Activated B cell treated with CpG ODN at 0.5 μM for 24 hours (primary cell): ENCODE measurements at regions not wholly inside any gene's neighbourhood (a gene's known extent, or its start where the extent isn't known, plus 50 kb on each side); places are given as distances from the start of the nearest gene placed in this dataset.

Experiments
- ATAC-seq: fragments of 200-7000 bp; cut with Tn5 transposase; one replicate; pipeline ENCODE4 v1.10.0; 2021; ENCODE audit warnings: low read depth, mild to moderate bottlenecking, moderate library complexity
- CTCF ChIA-PET: fragments of 350-600 bp; sonication (Branson Sonifier 250); formaldehyde crosslinking; loops from one replicate; lab custom pipeline; 2021; ENCODE audit warnings: antibody characterized with exemption; lab: Charles Lee
- POLR2A ChIA-PET: fragments of 350-600 bp; sonication (Branson Sonifier 250); formaldehyde crosslinking; loops from one replicate; lab custom pipeline; 2021; ENCODE audit warnings: antibody characterized with exemption; lab: Charles Lee
- DNase-seq: peaks from one replicate; pipeline ENCODE4 v3.0.0; 2022
- H3K27ac Mint-ChIP-seq: one replicate; pipeline ENCODE4 v1.8.0; 2020; ENCODE audit warnings: mixed read lengths
- H3K27me3 Mint-ChIP-seq: one replicate; pipeline ENCODE4 v1.8.0; 2021; ENCODE audit warnings: mixed read lengths
- H3K36me3 Mint-ChIP-seq: one replicate; pipeline ENCODE4 v1.8.0; 2021; ENCODE audit warnings: low read depth, mixed read lengths
- H3K4me1 Mint-ChIP-seq: one replicate; pipeline ENCODE4 v1.8.0; 2021; ENCODE audit warnings: mixed read lengths
- H3K4me3 Mint-ChIP-seq: one replicate; pipeline ENCODE4 v1.8.0; 2020; ENCODE audit warnings: mild to moderate bottlenecking, mixed read lengths
- H3K9me3 Mint-ChIP-seq: one replicate; pipeline ENCODE4 v1.8.0; 2020; ENCODE audit warnings: mixed read lengths
- intact Hi-C: fragments of 100-400 bp; cut with micrococcal nuclease; formaldehyde crosslinking; loops from one replicate; pipeline ENCODE4 v1.15.1; 2024
- TF ChIP-seq, protein P1 (sequence below): fragments of 200-600 bp; IDR thresholded peaks from one replicate; pipeline ENCODE4 v1.8.0; 2022; ENCODE audit warnings: antibody characterized with exemption, mild to moderate bottlenecking

DNA sequence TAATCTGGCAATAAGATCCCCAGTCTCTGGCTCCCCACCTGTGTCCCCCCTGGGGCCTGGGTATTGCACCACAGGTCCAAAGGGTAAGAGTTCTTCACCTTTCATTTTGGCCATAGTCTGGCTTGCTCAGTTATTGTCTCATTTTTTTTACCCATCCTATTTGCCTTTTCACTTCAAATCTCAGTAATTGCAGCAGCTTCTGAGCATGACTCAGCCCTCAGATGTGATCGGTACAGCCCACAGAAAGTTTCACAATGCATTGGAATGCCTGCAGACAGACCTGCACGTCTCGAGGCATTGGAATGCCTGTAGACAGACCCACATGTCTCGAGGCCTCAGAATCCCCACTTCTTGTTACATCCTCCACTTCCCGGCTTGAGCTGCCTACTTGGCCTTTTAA lies 173.6 kb downstream of the NUFIP1 start:
- Mint-ChIP-seq H3K27me3 (peaks cover 2% of the 10 kb centered on the region), H3K27ac (no peak overlapping the region), H3K9me3 (no peaks in the 10 kb centered on the region), H3K36me3 (no peaks in the 10 kb centered on the region), H3K4me3 (no peak overlapping the region), H3K4me1 (no peaks in the 10 kb centered on the region)
- ChIA-PET POLR2A (no interaction called here), CTCF (no interaction called here)
- ATAC-seq, result no peak
- no peak for DNase-seq
- TF ChIP-seq, protein P1, sequence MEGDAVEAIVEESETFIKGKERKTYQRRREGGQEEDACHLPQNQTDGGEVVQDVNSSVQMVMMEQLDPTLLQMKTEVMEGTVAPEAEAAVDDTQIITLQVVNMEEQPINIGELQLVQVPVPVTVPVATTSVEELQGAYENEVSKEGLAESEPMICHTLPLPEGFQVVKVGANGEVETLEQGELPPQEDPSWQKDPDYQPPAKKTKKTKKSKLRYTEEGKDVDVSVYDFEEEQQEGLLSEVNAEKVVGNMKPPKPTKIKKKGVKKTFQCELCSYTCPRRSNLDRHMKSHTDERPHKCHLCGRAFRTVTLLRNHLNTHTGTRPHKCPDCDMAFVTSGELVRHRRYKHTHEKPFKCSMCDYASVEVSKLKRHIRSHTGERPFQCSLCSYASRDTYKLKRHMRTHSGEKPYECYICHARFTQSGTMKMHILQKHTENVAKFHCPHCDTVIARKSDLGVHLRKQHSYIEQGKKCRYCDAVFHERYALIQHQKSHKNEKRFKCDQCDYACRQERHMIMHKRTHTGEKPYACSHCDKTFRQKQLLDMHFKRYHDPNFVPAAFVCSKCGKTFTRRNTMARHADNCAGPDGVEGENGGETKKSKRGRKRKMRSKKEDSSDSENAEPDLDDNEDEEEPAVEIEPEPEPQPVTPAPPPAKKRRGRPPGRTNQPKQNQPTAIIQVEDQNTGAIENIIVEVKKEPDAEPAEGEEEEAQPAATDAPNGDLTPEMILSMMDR, result no peak
- intact Hi-C loops, result no loop called here

DNA sequence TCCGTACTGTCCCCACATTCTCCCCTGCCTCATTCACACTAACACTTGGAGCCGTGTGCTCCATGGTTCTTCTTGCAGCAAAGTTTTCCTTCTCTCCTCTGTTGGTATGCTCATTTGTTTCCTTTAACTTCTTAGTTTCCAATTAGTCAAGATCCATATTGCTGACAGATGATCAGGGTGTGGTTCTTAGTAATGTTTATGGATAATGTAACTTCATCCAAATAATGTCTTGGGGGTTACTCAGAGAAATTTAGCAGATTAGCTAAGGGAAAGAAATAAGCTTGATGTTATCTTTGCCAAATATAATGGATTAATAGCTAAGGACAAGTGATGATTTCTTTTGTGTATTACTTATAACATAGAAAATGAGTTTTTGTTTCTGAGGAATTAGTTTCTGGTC lies 174.4 kb downstream of the NUFIP1 start:
- TF ChIP-seq, protein P1, result no peak
- POLR2A ChIA-PET, result no interaction called here
- H3K9me3 Mint-ChIP-seq, result no peaks in the 10 kb centered on the region
- no peaks in the 10 kb centered on the region for H3K36me3 Mint-ChIP-seq
- H3K27ac Mint-ChIP-seq, result no peak overlapping the region
- no peak for DNase-seq
- no peaks in the 10 kb centered on the region for H3K4me1 Mint-ChIP-seq
- H3K4me3 Mint-ChIP-seq, result no peak overlapping the region
- CTCF ChIA-PET, result no interaction called here
- no peak for ATAC-seq
- peaks cover 2% of the 10 kb centered on the region for H3K27me3 Mint-ChIP-seq
- intact Hi-C loops, result no loop called here

DNA sequence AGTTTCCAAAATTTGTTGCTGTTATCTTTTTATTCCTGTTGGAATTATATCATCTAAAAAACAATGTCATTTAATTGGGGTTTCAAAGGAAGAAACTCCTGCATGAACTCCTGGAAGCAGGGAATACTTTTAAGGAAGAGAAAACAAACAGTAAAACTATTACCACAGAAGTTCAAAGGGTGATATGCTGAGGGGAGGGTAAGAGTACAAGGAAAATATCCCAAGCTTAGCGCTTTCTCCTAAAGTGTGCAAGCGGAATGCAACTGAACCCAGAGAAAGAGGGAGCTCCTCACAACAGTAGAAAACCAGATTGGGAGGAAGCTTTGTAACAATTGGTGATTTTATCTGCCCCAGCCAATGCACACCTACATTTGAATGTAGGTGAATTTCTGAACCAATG lies 175.1 kb downstream of the NUFIP1 start:
- no peak overlapping the region for H3K27ac Mint-ChIP-seq
- intact Hi-C loops, result no loop called here
- CTCF ChIA-PET, result no interaction called here
- no peaks in the 10 kb centered on the region for H3K4me1 Mint-ChIP-seq
- POLR2A ChIA-PET, result no interaction called here
- H3K9me3 Mint-ChIP-seq, result no peaks in the 10 kb centered on the region
- no peak overlapping the region for H3K4me3 Mint-ChIP-seq
- H3K27me3 Mint-ChIP-seq, result peaks cover 2% of the 10 kb centered on the region
- no peak for ATAC-seq
- no peaks in the 10 kb centered on the region for H3K36me3 Mint-ChIP-seq
- no peak for DNase-seq
- TF ChIP-seq, protein P1, result no peak

DNA sequence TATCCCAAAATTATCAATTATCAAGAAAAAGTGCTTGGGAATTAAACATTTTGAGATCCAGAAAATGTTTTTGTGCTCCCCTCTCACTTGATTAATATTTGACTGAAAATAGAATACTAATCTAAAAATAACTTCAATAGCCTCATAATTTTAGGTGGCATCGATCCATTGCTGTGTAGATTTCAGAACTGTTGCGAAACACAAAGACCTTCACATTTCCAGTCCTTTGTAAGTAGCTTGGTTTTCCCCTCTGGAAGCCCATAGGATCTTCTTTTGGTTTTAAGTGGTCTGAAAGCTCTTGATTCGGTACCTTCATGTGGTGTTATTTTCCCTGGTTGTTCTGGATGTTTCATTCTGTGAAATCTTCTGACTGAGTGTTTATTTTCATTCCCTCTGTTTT lies 176.5 kb downstream of the NUFIP1 start:
- no peak overlapping the region for H3K27ac Mint-ChIP-seq
- CTCF ChIA-PET, result no interaction called here
- no peak for DNase-seq
- H3K27me3 Mint-ChIP-seq, result peaks cover 2% of the 10 kb centered on the region
- no peak overlapping the region for H3K4me3 Mint-ChIP-seq
- TF ChIP-seq, protein P1, result no peak
- intact Hi-C loops, result no loop called here
- no peaks in the 10 kb centered on the region for H3K36me3 Mint-ChIP-seq
- POLR2A ChIA-PET, result no interaction called here
- H3K9me3 Mint-ChIP-seq, result no peaks in the 10 kb centered on the region
- no peak for ATAC-seq
- no peaks in the 10 kb centered on the region for H3K4me1 Mint-ChIP-seq

DNA sequence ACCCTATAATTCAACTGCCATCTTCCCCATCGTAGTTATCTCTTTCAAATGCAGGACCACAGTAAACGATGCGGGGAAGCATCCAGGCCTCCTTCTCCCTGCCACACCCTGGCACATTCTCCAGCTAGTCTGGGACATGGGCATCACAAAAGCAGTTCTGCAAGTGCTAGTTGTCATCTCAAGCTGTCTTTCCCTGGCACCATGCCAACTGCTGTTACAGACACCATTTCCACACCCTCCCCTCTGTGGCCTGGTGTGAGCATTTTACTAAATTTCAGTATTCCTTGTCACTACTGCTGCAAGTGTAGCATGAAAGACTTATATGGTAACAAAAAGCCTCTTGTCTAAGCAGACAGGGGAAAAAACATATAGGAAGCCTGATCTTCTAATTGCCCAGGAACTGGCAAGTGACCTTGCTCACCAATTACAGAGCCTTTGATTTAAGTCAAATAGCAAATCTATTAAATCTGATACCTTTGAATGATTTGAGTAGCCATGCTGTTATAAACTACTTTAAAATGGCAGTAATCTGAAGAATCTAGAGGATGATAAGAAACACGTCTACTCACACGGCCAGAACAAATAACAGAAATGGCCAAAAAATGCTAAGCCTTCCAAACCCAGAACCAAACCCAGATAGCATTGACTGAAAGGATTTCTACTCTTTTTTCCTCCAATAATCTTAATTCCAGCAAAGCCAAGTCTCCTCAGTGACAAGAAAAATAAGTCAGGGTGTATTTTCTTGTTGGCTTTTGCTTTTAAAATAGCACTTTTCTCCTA lies 179.0 kb downstream of the NUFIP1 start:
- H3K27me3 Mint-ChIP-seq, result peaks cover 2% of the 10 kb centered on the region
- TF ChIP-seq, protein P1, result no peak
- no peaks in the 10 kb centered on the region for H3K4me1 Mint-ChIP-seq
- DNase-seq (no peak), ATAC-seq (no peak)
- no peaks in the 10 kb centered on the region for H3K9me3 Mint-ChIP-seq
- H3K36me3 Mint-ChIP-seq, result no peaks in the 10 kb centered on the region
- intact Hi-C loops, result no loop called here
- ChIA-PET CTCF (no interaction called here), POLR2A (no interaction called here)
- H3K4me3 Mint-ChIP-seq, result no peak overlapping the region
- no peak overlapping the region for H3K27ac Mint-ChIP-seq
